GM20000 (cell line): ENCODE measurements at regions not wholly inside any gene's neighbourhood (a gene's known extent, or its start where the extent isn't known, plus 50 kb on each side); places are given as distances from the start of the nearest gene placed in this dataset.

Experiments used
- DNase-seq: peaks from one replicate; pipeline ENCODE4 v3.0.0; 2012; ENCODE audit warnings: low spot score
- TF ChIP-seq, protein P1 (sequence below): IDR thresholded peaks from 2 replicates; pipeline ENCODE4 v1.5.1; 2012; ENCODE audit warnings: mild to moderate bottlenecking, control low read depth; ENCODE audit errors: extremely low read depth, missing control alignments

- DNase-seq = no peak
- TF ChIP-seq, protein P1, sequence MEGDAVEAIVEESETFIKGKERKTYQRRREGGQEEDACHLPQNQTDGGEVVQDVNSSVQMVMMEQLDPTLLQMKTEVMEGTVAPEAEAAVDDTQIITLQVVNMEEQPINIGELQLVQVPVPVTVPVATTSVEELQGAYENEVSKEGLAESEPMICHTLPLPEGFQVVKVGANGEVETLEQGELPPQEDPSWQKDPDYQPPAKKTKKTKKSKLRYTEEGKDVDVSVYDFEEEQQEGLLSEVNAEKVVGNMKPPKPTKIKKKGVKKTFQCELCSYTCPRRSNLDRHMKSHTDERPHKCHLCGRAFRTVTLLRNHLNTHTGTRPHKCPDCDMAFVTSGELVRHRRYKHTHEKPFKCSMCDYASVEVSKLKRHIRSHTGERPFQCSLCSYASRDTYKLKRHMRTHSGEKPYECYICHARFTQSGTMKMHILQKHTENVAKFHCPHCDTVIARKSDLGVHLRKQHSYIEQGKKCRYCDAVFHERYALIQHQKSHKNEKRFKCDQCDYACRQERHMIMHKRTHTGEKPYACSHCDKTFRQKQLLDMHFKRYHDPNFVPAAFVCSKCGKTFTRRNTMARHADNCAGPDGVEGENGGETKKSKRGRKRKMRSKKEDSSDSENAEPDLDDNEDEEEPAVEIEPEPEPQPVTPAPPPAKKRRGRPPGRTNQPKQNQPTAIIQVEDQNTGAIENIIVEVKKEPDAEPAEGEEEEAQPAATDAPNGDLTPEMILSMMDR = no peak
These were observed 51.2 kb upstream of the ABCC4 start for GRCh38 chr13:95352486-95352885.

GRCh38 chr13:95354156-95354555, 52.9 kb upstream of the ABCC4 start:
- no peak for DNase-seq
- TF ChIP-seq, protein P1 = no peak

DNA sequence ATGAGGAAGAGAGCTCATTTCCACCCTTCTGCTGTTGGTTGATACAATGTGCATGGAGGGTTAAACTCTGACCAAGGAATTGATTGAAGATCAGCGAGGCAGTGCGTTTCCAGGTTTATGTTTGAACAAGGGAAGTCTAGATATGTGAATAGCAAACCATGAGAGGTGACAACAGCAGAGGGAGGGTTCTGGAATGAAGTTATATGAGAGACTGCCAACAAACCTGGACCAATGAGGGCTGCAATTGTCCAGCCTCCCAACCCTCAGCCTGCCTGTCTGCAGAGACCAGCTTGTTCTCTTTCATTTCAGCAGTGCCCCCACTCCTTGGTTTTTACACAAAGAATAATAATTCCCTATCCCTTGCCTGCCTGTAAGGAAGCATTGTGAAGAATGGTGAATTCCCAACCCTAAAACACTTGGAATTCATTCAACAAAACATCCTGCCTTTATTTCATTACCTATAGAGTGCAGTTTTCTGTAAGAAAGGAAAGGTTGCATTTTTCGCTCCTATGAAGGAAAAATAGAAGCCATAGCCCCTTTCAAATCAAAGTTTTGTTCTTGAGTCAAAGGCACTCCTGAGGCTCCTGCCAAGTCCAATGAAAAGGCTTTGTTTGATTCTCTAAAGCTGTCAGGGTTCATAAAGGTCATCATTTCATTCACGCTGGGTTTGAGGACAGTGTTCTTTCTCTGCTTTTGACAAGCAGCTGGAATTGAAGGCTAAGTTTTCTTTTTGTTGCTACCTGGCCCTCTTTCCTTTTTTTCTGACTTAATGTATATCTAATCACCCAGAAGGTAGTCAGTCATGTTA, 53.6 kb upstream of the ABCC4 start:
- TF ChIP-seq, protein P1 = no peak
- no peak for DNase-seq

DNA sequence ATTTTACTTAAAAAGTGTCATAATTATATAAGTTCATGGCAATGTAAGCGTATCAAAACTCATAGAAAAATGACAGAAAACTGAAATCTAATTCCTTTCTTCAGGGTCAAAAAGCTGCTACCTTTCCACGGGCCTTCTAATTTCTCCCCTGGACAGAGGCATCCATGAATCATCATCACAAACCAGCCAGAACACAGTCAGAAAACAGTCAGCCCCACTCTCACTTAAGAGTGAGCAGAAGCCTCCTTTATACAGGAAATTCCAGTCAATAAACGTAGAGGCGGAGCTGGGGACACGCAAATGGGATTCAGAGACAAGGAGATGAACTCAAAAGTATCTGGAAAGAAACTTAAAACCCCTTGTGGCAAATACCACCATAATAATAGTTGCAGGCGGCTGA, 54.2 kb upstream of the ABCC4 start:
- TF ChIP-seq, protein P1 = no peak
- DNase-seq = no peak

GRCh38 chr13:95356916-95357315, 55.7 kb upstream of the ABCC4 start:
- DNase-seq = no peak
- TF ChIP-seq, protein P1 = no peak

- TF ChIP-seq, protein P1 = no peak
- no peak for DNase-seq
These were observed 56.6 kb upstream of the ABCC4 start for GRCh38 chr13:95357875-95358274.

GRCh38 chr13:95360052-95360451, 58.8 kb upstream of the ABCC4 start:
- TF ChIP-seq, protein P1 = no peak
- no peak for DNase-seq
